ENCODE measurements at regions not wholly inside any gene's neighbourhood (a gene's known extent, or its start where the extent isn't known, plus 50 kb on each side); places are given as distances from the start of the nearest gene placed in this dataset.

DNA sequence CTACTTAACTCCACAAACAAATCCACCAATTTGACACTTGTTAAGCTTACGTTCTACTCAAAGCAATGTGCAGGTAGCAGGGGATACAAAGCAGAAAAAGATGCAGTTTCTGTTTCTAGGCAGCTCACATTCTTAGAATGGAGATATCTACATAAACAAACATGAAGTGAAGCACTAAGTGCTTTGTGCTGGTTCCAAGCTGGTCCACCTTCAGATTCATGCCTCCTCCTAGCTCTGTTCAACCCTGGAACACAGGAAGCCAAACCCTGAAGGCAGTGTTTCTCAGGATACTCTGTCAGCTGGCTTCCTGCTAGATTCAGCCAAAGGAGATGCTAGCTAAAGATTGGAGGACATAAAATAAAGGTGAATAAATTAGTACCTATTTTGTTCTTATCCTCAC lies 55.3 kb upstream of the NOL4 start:
- no peak for DNase-seq (ENCODE audit: low read depth)
- TF ChIP-seq, protein P1, sequence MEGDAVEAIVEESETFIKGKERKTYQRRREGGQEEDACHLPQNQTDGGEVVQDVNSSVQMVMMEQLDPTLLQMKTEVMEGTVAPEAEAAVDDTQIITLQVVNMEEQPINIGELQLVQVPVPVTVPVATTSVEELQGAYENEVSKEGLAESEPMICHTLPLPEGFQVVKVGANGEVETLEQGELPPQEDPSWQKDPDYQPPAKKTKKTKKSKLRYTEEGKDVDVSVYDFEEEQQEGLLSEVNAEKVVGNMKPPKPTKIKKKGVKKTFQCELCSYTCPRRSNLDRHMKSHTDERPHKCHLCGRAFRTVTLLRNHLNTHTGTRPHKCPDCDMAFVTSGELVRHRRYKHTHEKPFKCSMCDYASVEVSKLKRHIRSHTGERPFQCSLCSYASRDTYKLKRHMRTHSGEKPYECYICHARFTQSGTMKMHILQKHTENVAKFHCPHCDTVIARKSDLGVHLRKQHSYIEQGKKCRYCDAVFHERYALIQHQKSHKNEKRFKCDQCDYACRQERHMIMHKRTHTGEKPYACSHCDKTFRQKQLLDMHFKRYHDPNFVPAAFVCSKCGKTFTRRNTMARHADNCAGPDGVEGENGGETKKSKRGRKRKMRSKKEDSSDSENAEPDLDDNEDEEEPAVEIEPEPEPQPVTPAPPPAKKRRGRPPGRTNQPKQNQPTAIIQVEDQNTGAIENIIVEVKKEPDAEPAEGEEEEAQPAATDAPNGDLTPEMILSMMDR (IDR thresholded peaks at IDR 0.05; ENCODE audit: insufficient read depth, low read depth, low read length, missing control alignments): no peak
- no peak overlapping the region for H3K4me3 ChIP-seq (ENCODE audit: low read depth, low read length)

DNA sequence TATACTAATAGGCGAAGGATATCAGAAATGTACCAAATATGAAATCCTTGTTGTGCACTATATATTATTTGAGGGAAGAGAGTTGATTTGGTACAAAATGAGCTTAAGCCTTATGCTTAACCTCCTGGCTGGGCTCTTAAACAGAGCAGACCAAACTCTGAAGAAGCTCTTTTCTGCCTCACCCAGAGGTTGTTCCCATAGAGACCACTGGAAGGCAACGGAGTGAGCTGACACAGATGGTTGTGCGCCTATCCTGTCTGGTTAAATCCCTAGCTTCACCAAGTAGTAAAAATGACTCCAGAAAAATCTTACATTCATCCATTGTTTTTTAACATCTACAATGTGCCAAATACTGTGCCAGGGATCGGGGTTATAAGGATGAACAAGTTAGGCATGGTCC lies 55.9 kb upstream of the NOL4 start:
- TF ChIP-seq, protein P1 (IDR thresholded peaks at IDR 0.05; ENCODE audit: insufficient read depth, low read depth, low read length, missing control alignments): no peak
- no peak overlapping the region for H3K4me3 ChIP-seq (ENCODE audit: low read depth, low read length)
- no peak for DNase-seq (ENCODE audit: low read depth)

DNA sequence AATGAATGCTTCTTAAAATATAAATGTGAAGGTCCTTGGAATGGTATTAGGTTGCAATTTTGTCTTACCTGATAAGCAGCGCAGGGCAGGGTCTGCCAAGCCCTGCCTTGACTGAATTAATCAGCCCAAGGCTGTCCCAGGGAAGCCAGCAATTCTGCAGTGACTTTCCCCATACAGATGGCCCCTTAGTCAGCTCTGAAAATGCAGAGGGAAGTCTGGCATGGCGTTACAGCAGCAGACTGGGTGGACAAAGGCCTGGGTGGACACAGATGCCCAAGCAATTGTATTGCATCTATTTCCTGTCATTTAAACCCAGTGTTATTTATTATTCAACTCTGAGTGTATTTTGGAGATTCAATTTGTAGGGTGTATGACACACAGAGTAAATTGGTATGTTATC lies 56.6 kb upstream of the NOL4 start:
- TF ChIP-seq, protein P1 (IDR thresholded peaks at IDR 0.05; ENCODE audit: insufficient read depth, low read depth, low read length, missing control alignments): no peak
- DNase-seq (ENCODE audit: low read depth): no peak
- H3K4me3 ChIP-seq (ENCODE audit: low read depth, low read length): no peak overlapping the region

DNA sequence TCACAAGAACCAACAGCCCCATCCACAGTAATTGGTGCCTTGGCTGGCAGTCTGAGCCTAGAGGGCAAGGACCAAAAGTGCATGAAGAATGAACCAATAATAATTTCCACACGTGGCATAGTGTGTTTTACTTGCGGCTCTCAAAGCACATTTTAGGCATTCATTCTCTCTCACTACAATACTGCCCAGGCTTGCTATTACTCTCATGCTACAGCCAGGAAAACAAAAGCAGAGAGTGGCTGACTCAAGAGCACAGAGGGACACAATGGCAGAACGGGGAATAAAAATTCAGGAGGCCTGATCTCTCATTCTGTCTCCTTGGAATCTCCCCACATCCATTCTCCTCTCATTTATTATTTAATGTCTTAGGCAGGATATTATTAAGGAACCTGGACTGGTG lies 57.0 kb upstream of the NOL4 start:
- DNase-seq (ENCODE audit: low read depth): no peak
- H3K4me3 ChIP-seq (ENCODE audit: low read depth, low read length): no peak overlapping the region
- TF ChIP-seq, protein P1 (IDR thresholded peaks at IDR 0.05; ENCODE audit: insufficient read depth, low read depth, low read length, missing control alignments): no peak

DNA sequence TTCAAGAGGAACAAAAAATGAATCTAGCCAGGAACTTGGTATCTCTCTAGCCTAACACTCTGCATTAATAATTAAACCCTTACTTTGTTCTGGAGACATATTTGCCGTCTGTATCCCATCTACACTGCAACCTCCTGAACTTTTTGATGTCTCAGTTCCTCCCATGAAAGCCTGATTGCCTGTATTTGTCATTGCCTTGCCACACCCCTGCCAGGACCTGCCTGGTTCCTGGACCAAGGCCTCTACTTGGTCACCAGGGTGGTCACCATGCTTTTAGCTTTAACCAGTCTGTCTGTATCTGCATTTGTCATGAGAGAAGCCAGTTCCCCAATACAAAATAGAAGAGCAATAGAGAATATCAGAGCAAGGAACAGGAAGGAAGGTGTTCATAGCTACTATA lies 58.8 kb upstream of the NOL4 start:
- TF ChIP-seq, protein P1 (IDR thresholded peaks at IDR 0.05; ENCODE audit: insufficient read depth, low read depth, low read length, missing control alignments): no peak
- no peak for DNase-seq (ENCODE audit: low read depth)
- H3K4me3 ChIP-seq (ENCODE audit: low read depth, low read length): no peak overlapping the region

DNA sequence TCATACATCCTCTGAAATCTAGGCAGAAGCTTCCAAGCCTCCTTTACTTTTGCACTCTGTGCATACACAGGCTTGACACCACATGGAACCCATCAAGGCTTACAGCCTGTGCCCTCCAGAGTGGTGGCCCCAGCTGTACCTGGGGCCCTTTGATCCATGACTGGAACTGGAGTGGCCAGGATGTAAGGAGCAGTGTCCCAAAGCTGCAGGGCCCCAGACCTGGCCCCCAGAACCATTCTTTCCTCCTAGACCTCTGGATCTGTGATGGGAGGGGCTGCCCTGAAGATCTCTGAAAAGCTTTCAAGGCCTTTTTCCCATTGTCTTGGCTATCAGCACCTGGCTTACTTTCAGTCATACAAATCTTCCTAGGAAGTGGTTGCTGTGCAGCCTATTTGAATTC lies 63.1 kb upstream of the NOL4 start:
- no peak overlapping the region for H3K4me3 ChIP-seq (ENCODE audit: low read depth, low read length)
- TF ChIP-seq, protein P1 (IDR thresholded peaks at IDR 0.05; ENCODE audit: insufficient read depth, low read depth, low read length, missing control alignments): no peak
- no peak for DNase-seq (ENCODE audit: low read depth)

DNA sequence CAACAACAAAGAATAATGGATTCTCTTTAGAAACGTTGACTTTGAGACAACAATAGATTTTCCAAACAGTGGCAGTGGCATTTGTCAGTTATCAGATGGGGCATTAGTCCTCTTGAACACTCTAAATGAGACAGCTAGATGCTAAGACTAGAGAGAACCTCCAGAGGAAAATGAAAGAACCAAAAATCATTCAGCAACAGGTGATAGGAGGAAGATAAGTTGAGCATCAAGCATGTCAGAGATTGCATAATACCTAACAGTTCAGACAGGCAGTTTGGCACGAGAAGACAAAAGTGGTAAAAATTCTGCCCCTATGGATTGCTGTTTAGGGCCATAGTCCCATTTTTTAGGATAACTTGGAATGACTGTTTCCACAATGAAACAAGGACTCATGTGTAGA lies 67.9 kb upstream of the NOL4 start:
- no peak for DNase-seq (ENCODE audit: low read depth)
- TF ChIP-seq, protein P1 (IDR thresholded peaks at IDR 0.05; ENCODE audit: insufficient read depth, low read depth, low read length, missing control alignments): no peak
- H3K4me3 ChIP-seq (ENCODE audit: low read depth, low read length): no peak overlapping the region

All from GM12865 (cell line).